Adipocyte (in vitro differentiated cells): ENCODE measurements at regions not wholly inside any gene's neighbourhood (a gene's known extent, or its start where the extent isn't known, plus 50 kb on each side); places are given as distances from the start of the nearest gene placed in this dataset.

ENCODE experiments used
- DNase-seq: peaks from one replicate; pipeline ENCODE4 v3.0.0-alpha.2; 2015; ENCODE audit warnings: low read depth
- H3K27me3 ChIP-seq: replicated peaks from 2 replicates; pipeline ENCODE4 v1.7.0; 2013; ENCODE audit warnings: mild to moderate bottlenecking, low read length, moderate library complexity; ENCODE audit not compliant: control insufficient read depth, insufficient read depth
- H3K36me3 ChIP-seq: 2 replicates; pipeline ENCODE4 v1.7.0; 2013; ENCODE audit warnings: low read length, mild to moderate bottlenecking, moderate library complexity; ENCODE audit not compliant: control insufficient read depth, insufficient read depth, severe bottlenecking
- H3K4me1 ChIP-seq: 2 replicates; pipeline ENCODE4 v1.7.0; 2013; ENCODE audit warnings: mild to moderate bottlenecking, low read length, moderate library complexity; ENCODE audit not compliant: control insufficient read depth, insufficient read depth
- H3K4me3 ChIP-seq: 2 replicates; pipeline ENCODE4 v1.7.0; 2013; ENCODE audit warnings: mild to moderate bottlenecking, low read length, moderate library complexity
- H3K9ac ChIP-seq: 2 replicates; pipeline ENCODE4 v1.7.0; 2013; ENCODE audit warnings: mild to moderate bottlenecking, low read length, moderate library complexity
- H3K9me3 ChIP-seq: 2 replicates; pipeline ENCODE4 v1.7.0; 2013; ENCODE audit warnings: mild to moderate bottlenecking, low read length, moderate library complexity; ENCODE audit not compliant: control insufficient read depth

- no peak for DNase-seq
- Histone ChIP-seq H3K9ac (no peak overlapping the region), H3K36me3 (no peaks in the 10 kb centered on the region)
These were observed 109.2 kb downstream of the C6orf118 start for GRCh38 chr6:165200178-165200577.

GRCh38 chr6:165191461-165191860, 117.9 kb downstream of the C6orf118 start:
- no peaks in the 10 kb centered on the region for H3K36me3 ChIP-seq
- peaks cover 31% of the 10 kb centered on the region for H3K9me3 ChIP-seq
- no peak overlapping the region for H3K9ac ChIP-seq
- no peak overlapping the region for H3K4me3 ChIP-seq
- DNase-seq, result no peak
- no peaks in the 10 kb centered on the region for H3K4me1 ChIP-seq
- no peaks in the 10 kb centered on the region for H3K27me3 ChIP-seq

More at GRCh38 chr6:165200178-165200577, 109.2 kb downstream of the C6orf118 start:
- Histone ChIP-seq H3K4me1 (no peaks in the 10 kb centered on the region), H3K9me3 (peaks cover 13% of the 10 kb centered on the region), H3K27me3 (no peaks in the 10 kb centered on the region), H3K4me3 (no peak overlapping the region)

GRCh38 chr6:165186441-165187205, 122.8 kb downstream of the C6orf118 start:
- Histone ChIP-seq H3K4me3 (no peak overlapping the region), H3K9me3 (peaks cover 13% of the 10 kb centered on the region), H3K27me3 (no peaks in the 10 kb centered on the region), H3K36me3 (no peaks in the 10 kb centered on the region), H3K4me1 (peaks cover 25% of the 10 kb centered on the region), H3K9ac (no peak overlapping the region)
- DNase-seq, result no peak

- DNase-seq, result no peak
- peaks cover 27% of the 10 kb centered on the region for H3K4me1 ChIP-seq
- H3K9ac ChIP-seq, result no peak overlapping the region
- H3K9me3 ChIP-seq, result peaks cover 7% of the 10 kb centered on the region
- no peaks in the 10 kb centered on the region for H3K27me3 ChIP-seq
- no peaks in the 10 kb centered on the region for H3K36me3 ChIP-seq
- no peak overlapping the region for H3K4me3 ChIP-seq
These were observed 123.4 kb downstream of the C6orf118 start for GRCh38 chr6:165186041-165186440.

GRCh38 chr6:165184192-165184979, 125.0 kb downstream of the C6orf118 start:
- Histone ChIP-seq H3K4me3 (no peak overlapping the region), H3K9ac (no peak overlapping the region), H3K27me3 (no peaks in the 10 kb centered on the region), H3K36me3 (no peaks in the 10 kb centered on the region), H3K4me1 (peaks cover 27% of the 10 kb centered on the region), H3K9me3 (no peaks in the 10 kb centered on the region)
- no peak for DNase-seq

GRCh38 chr6:165183496-165184140, 125.8 kb downstream of the C6orf118 start:
- Histone ChIP-seq H3K4me1 (peaks cover 27% of the 10 kb centered on the region), H3K9me3 (no peaks in the 10 kb centered on the region), H3K4me3 (no peak overlapping the region), H3K27me3 (no peaks in the 10 kb centered on the region), H3K9ac (no peak overlapping the region), H3K36me3 (no peaks in the 10 kb centered on the region)
- DNase-seq, result no peak

GRCh38 chr6:165183071-165183470, 126.3 kb downstream of the C6orf118 start:
- H3K27me3 ChIP-seq, result no peaks in the 10 kb centered on the region
- no peak overlapping the region for H3K4me3 ChIP-seq
- no peaks in the 10 kb centered on the region for H3K36me3 ChIP-seq
- no peaks in the 10 kb centered on the region for H3K9me3 ChIP-seq
- no peak overlapping the region for H3K9ac ChIP-seq
- no peak for DNase-seq
- peaks cover 31% of the 10 kb centered on the region for H3K4me1 ChIP-seq

GRCh38 chr6:165181951-165182414, 127.4 kb downstream of the C6orf118 start:
- H3K9me3 ChIP-seq, result no peaks in the 10 kb centered on the region
- H3K36me3 ChIP-seq, result no peaks in the 10 kb centered on the region
- peaks cover 37% of the 10 kb centered on the region for H3K4me1 ChIP-seq
- no peak overlapping the region for H3K4me3 ChIP-seq
- no peak for DNase-seq
- no peak overlapping the region for H3K9ac ChIP-seq
- H3K27me3 ChIP-seq, result no peaks in the 10 kb centered on the region

- no peaks in the 10 kb centered on the region for H3K36me3 ChIP-seq
- H3K4me1 ChIP-seq, result peaks cover 26% of the 10 kb centered on the region
- DNase-seq, result no peak
- no peaks in the 10 kb centered on the region for H3K27me3 ChIP-seq
- peaks cover 14% of the 10 kb centered on the region for H3K9me3 ChIP-seq
- no peak overlapping the region for H3K4me3 ChIP-seq
- no peak overlapping the region for H3K9ac ChIP-seq
These were observed 131.3 kb downstream of the C6orf118 start for GRCh38 chr6:165178056-165178455.

- Histone ChIP-seq H3K9me3 (peaks cover 14% of the 10 kb centered on the region), H3K4me3 (no peak overlapping the region), H3K4me1 (peaks cover 10% of the 10 kb centered on the region), H3K36me3 (no peaks in the 10 kb centered on the region), H3K9ac (no peak overlapping the region), H3K27me3 (no peaks in the 10 kb centered on the region)
- no peak for DNase-seq
These were observed 135.9 kb downstream of the C6orf118 start for GRCh38 chr6:165173484-165173883.

GRCh38 chr6:165167861-165168260, 141.5 kb downstream of the C6orf118 start:
- Histone ChIP-seq H3K36me3 (no peaks in the 10 kb centered on the region), H3K9me3 (peaks cover 10% of the 10 kb centered on the region), H3K27me3 (no peaks in the 10 kb centered on the region), H3K9ac (no peak overlapping the region), H3K4me3 (no peak overlapping the region), H3K4me1 (no peaks in the 10 kb centered on the region)
- no peak for DNase-seq
